Calu3 (cell line): ENCODE measurements at regions not wholly inside any gene's neighbourhood (a gene's known extent, or its start where the extent isn't known, plus 50 kb on each side); places are given as distances from the start of the nearest gene placed in this dataset.

Experiments used
- BruUV-seq: library from RNA; stranded (reverse); fragments of 400-500 nt; replicated peaks from 2 replicates; lab custom pipeline; 2021; lab: Mats Ljungman, UMichigan
- CTCF ChIA-PET: fragments of 300-600 bp; sonication (Branson Sonifier 250); formaldehyde crosslinking; loops from one replicate; lab custom pipeline; 2022; ENCODE audit warnings: antibody characterized with exemption; lab: Charles Lee
- DNase-seq: peaks from one replicate; pipeline ENCODE4 v3.0.0; 2022
- H3K27ac Mint-ChIP-seq: one replicate; pipeline ENCODE4 v1.8.0; 2022; ENCODE audit warnings: mixed read lengths; ENCODE audit not compliant: unreplicated experiment
- H3K27me3 Mint-ChIP-seq: one replicate; pipeline ENCODE4 v1.8.0; 2022; ENCODE audit warnings: mixed read lengths; ENCODE audit not compliant: unreplicated experiment
- H3K36me3 Mint-ChIP-seq: one replicate; pipeline ENCODE4 v1.8.0; 2022; ENCODE audit warnings: mild to moderate bottlenecking, moderate library complexity, mixed read lengths; ENCODE audit not compliant: insufficient read depth, unreplicated experiment
- H3K4me1 Mint-ChIP-seq: one replicate; pipeline ENCODE4 v1.8.0; 2022; ENCODE audit warnings: mild to moderate bottlenecking, low read depth, mixed read lengths; ENCODE audit not compliant: unreplicated experiment
- H3K4me3 Mint-ChIP-seq: one replicate; pipeline ENCODE4 v1.8.0; 2022; ENCODE audit warnings: mild to moderate bottlenecking, low read depth, moderate library complexity, mixed read lengths; ENCODE audit not compliant: unreplicated experiment
- H3K9me3 Mint-ChIP-seq: one replicate; pipeline ENCODE4 v1.8.0; 2022; ENCODE audit warnings: low read depth, mixed read lengths; ENCODE audit not compliant: unreplicated experiment
- CTCF ChIP-seq: fragments of 200-600 bp; IDR thresholded peaks from one replicate; pipeline ENCODE4 v1.8.0; 2022; ENCODE audit warnings: antibody characterized with exemption; ENCODE audit not compliant: unreplicated experiment
- intact Hi-C: fragments of 100-400 bp; cut with micrococcal nuclease; formaldehyde crosslinking; loops from one replicate; pipeline ENCODE4 v1.10.0; 2022; ENCODE audit not compliant: unreplicated experiment

GRCh38 chr3:5035113-5035512, 55.9 kb downstream of the BHLHE40 start:
- H3K27me3 Mint-ChIP-seq: no peaks in the 10 kb centered on the region
- BruUV-seq: no TSS peak
- no peak overlapping the region for H3K27ac Mint-ChIP-seq
- no peaks in the 10 kb centered on the region for H3K4me1 Mint-ChIP-seq
- no peaks in the 10 kb centered on the region for H3K9me3 Mint-ChIP-seq
- intact Hi-C loops: no loop called here
- H3K4me3 Mint-ChIP-seq: no peak overlapping the region
- DNase-seq: no peak
- H3K36me3 Mint-ChIP-seq: no peaks in the 10 kb centered on the region
- CTCF ChIA-PET: no interaction called here
- no peak for TF ChIP-seq CTCF

- no peak for TF ChIP-seq CTCF
Observed at GRCh38 chr3:5035692-5036391, 56.6 kb downstream of the BHLHE40 start.

DNA sequence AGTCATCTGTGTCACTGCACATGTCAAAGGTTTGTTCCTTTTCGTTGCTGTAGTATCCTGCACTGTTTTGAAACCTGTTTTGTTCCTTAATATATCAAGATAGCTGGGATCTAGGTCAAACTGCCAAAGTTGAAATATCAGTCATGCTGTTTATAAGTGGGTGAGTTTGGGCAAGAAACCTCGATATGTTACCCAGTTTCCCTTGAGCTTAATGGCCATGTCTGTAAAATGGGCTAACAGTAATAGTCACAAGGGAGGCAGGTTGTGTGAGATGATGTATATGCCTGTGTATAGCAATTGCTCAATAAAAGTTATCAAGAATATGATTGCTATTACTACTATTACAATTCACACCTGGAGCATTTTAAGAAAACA, 57.1 kb downstream of the BHLHE40 start:
- BruUV-seq: no TSS peak
- no peak overlapping the region for H3K27ac Mint-ChIP-seq
- intact Hi-C loops: no loop called here
- CTCF ChIA-PET: no interaction called here
- no peaks in the 10 kb centered on the region for H3K36me3 Mint-ChIP-seq
- H3K27me3 Mint-ChIP-seq: no peaks in the 10 kb centered on the region
- no peaks in the 10 kb centered on the region for H3K4me1 Mint-ChIP-seq
- TF ChIP-seq CTCF: no peak
- no peaks in the 10 kb centered on the region for H3K9me3 Mint-ChIP-seq
- no peak overlapping the region for H3K4me3 Mint-ChIP-seq
- DNase-seq: no peak

More at GRCh38 chr3:5035692-5036391, 56.6 kb downstream of the BHLHE40 start:
- no peak overlapping the region for H3K4me3 Mint-ChIP-seq
- DNase-seq: no peak
- H3K9me3 Mint-ChIP-seq: no peaks in the 10 kb centered on the region
- no peaks in the 10 kb centered on the region for H3K27me3 Mint-ChIP-seq
- no peaks in the 10 kb centered on the region for H3K4me1 Mint-ChIP-seq
- CTCF ChIA-PET: no interaction called here
- no peaks in the 10 kb centered on the region for H3K36me3 Mint-ChIP-seq
- no peak overlapping the region for H3K27ac Mint-ChIP-seq
- intact Hi-C loops: no loop called here
- no TSS peak for BruUV-seq

- H3K4me3 Mint-ChIP-seq: no peak overlapping the region
- no peaks in the 10 kb centered on the region for H3K9me3 Mint-ChIP-seq
- CTCF ChIA-PET: no interaction called here
- H3K27me3 Mint-ChIP-seq: no peaks in the 10 kb centered on the region
- intact Hi-C loops: no loop called here
- no peak for TF ChIP-seq CTCF
- no peak for DNase-seq
- H3K4me1 Mint-ChIP-seq: no peaks in the 10 kb centered on the region
- H3K27ac Mint-ChIP-seq: no peak overlapping the region
- no TSS peak for BruUV-seq
- no peaks in the 10 kb centered on the region for H3K36me3 Mint-ChIP-seq
Observed at GRCh38 chr3:5036858-5037257, 57.6 kb downstream of the BHLHE40 start.
